ENCODE measurements at regions not wholly inside any gene's neighbourhood (a gene's known extent, or its start where the extent isn't known, plus 50 kb on each side); places are given as distances from the start of the nearest gene placed in this dataset.

DNA sequence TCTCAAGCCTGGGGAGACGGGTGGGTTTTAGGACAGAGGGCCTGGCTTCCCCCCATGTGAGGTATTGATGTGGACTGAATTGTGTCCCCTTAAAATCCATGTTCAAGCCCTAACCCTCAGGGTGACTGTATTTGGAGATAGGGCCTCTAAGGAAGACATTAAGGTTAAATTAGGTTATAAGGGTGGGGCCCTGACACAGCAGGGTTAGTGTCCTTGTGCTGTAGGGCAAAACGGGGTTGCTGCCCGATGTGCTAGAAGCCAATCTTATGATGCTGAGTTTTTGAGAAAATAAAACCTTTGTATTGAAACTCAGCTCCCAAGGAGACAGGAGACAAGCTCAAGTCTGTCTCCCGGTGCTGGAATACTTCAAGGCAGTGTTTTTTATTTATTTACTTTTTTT lies 71.1 kb upstream of the NUP50 start:
- DNase-seq = no peak
- no peaks in the 10 kb centered on the region for H3K9me3 ChIP-seq
- H3K27me3 Mint-ChIP-seq (ENCODE audit: insufficient read depth, unreplicated experiment) = peaks cover 3% of the 10 kb centered on the region
- no peak overlapping the region for H3K27ac Mint-ChIP-seq (ENCODE audit: unreplicated experiment)
- no peaks in the 10 kb centered on the region for H3K27me3 ChIP-seq (replicated peaks; ENCODE audit: control insufficient read depth, insufficient read depth, low read length)
- H3K36me3 Mint-ChIP-seq (ENCODE audit: insufficient read depth, unreplicated experiment) = no peaks in the 10 kb centered on the region
- CTCF ChIA-PET = interaction anchor here (0.7 kb wide), 1 partner anchor 63 kb away, joined by 3 read pairs; no protein-coding TSS in a partner anchor
- BruUV-seq (replicated peaks) = no TSS peak
- TF ChIP-seq, protein P1, sequence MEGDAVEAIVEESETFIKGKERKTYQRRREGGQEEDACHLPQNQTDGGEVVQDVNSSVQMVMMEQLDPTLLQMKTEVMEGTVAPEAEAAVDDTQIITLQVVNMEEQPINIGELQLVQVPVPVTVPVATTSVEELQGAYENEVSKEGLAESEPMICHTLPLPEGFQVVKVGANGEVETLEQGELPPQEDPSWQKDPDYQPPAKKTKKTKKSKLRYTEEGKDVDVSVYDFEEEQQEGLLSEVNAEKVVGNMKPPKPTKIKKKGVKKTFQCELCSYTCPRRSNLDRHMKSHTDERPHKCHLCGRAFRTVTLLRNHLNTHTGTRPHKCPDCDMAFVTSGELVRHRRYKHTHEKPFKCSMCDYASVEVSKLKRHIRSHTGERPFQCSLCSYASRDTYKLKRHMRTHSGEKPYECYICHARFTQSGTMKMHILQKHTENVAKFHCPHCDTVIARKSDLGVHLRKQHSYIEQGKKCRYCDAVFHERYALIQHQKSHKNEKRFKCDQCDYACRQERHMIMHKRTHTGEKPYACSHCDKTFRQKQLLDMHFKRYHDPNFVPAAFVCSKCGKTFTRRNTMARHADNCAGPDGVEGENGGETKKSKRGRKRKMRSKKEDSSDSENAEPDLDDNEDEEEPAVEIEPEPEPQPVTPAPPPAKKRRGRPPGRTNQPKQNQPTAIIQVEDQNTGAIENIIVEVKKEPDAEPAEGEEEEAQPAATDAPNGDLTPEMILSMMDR (IDR thresholded peaks at IDR 0.05; ENCODE audit: insufficient read depth in 1 of 2, low read depth in 1 of 2, low read length in 1 of 2, severe bottlenecking in 1 of 2, unreplicated experiment in 1 of 2) = no peak
- no peak overlapping the region for H3K4me3 Mint-ChIP-seq (ENCODE audit: unreplicated experiment)
- H3K4me1 ChIP-seq = peaks cover 19% of the 10 kb centered on the region
- H3K4me1 Mint-ChIP-seq (ENCODE audit: low read depth, unreplicated experiment) = peaks cover 15% of the 10 kb centered on the region
- no peaks in the 10 kb centered on the region for H3K36me3 ChIP-seq (ENCODE audit: control insufficient read depth, insufficient read depth, low read length)
- no peak overlapping the region for H3K4me3 ChIP-seq (ENCODE audit: low read depth, low read length)
- POLR2A ChIA-PET = interaction anchor here (0.6 kb wide), 1 partner anchor 84 kb away, joined by 4 read pairs; no protein-coding TSS in a partner anchor
- intact Hi-C loops (cut with micrococcal nuclease; ENCODE audit: unreplicated experiment) = no loop called here
- no peaks in the 10 kb centered on the region for H3K9me3 Mint-ChIP-seq (ENCODE audit: unreplicated experiment)

DNA sequence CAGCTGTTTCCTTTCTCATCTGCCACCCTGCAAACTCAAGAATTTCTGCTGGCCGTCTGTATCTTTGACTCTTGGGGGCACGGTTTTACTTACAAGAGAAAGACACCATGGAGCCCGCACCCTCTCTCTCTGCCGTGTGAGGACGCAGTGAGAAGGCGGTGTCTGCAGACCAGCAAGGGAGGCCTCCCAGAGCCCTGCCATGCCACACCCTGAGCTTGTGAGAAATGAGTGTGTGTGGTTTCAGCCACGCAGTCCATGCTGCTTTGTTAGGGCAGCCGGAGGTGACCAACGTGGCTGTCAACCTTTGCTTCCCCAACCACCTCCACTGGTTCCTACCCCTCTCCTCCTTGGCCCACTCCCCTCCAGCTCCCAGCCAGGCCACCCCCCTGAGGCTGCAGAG lies 70.1 kb upstream of the NUP50 start:
- Histone ChIP-seq H3K4me1 (peaks cover 19% of the 10 kb centered on the region), H3K27me3 (replicated peaks; ENCODE audit: control insufficient read depth, insufficient read depth, low read length) (no peaks in the 10 kb centered on the region), H3K9me3 (no peaks in the 10 kb centered on the region), H3K4me3 (ENCODE audit: low read depth, low read length) (no peak overlapping the region), H3K36me3 (ENCODE audit: control insufficient read depth, insufficient read depth, low read length) (no peaks in the 10 kb centered on the region)
- Mint-ChIP-seq H3K9me3 (ENCODE audit: unreplicated experiment) (no peaks in the 10 kb centered on the region), H3K27ac (ENCODE audit: unreplicated experiment) (no peak overlapping the region), H3K27me3 (ENCODE audit: insufficient read depth, unreplicated experiment) (peaks cover 3% of the 10 kb centered on the region), H3K36me3 (ENCODE audit: insufficient read depth, unreplicated experiment) (no peaks in the 10 kb centered on the region), H3K4me3 (ENCODE audit: unreplicated experiment) (no peak overlapping the region), H3K4me1 (ENCODE audit: low read depth, unreplicated experiment) (peaks cover 15% of the 10 kb centered on the region)
- intact Hi-C loops (cut with micrococcal nuclease; ENCODE audit: unreplicated experiment) = no loop called here
- no TSS peak for BruUV-seq (replicated peaks)
- TF ChIP-seq, protein P1 (IDR thresholded peaks at IDR 0.05; ENCODE audit: insufficient read depth in 1 of 2, low read depth in 1 of 2, low read length in 1 of 2, severe bottlenecking in 1 of 2, unreplicated experiment in 1 of 2) = no peak
- ChIA-PET POLR2A (no interaction called here), CTCF (no interaction called here)
- DNase-seq = no peak

GRCh38 chr22:45094081-45094720 lies 69.5 kb upstream of the NUP50 start:
- POLR2A ChIA-PET = no interaction called here
- H3K27me3 Mint-ChIP-seq (ENCODE audit: insufficient read depth, unreplicated experiment) = peaks cover 3% of the 10 kb centered on the region
- H3K9me3 Mint-ChIP-seq (ENCODE audit: unreplicated experiment) = no peaks in the 10 kb centered on the region

More at GRCh38 chr22:45094081-45094720, 69.5 kb upstream of the NUP50 start:
- no peak overlapping the region for H3K27ac Mint-ChIP-seq (ENCODE audit: unreplicated experiment)
- BruUV-seq (replicated peaks) = no TSS peak
- no peak overlapping the region for H3K4me3 Mint-ChIP-seq (ENCODE audit: unreplicated experiment)
- Histone ChIP-seq H3K4me3 (ENCODE audit: low read depth, low read length) (no peak overlapping the region), H3K27me3 (replicated peaks; ENCODE audit: control insufficient read depth, insufficient read depth, low read length) (no peaks in the 10 kb centered on the region), H3K36me3 (ENCODE audit: control insufficient read depth, insufficient read depth, low read length) (no peaks in the 10 kb centered on the region), H3K9me3 (no peaks in the 10 kb centered on the region), H3K4me1 (peaks cover 19% of the 10 kb centered on the region)
- TF ChIP-seq, protein P1 (IDR thresholded peaks at IDR 0.05; ENCODE audit: insufficient read depth in 1 of 2, low read depth in 1 of 2, low read length in 1 of 2, severe bottlenecking in 1 of 2, unreplicated experiment in 1 of 2) = no peak
- CTCF ChIA-PET = interaction anchor here (0.5 to 0.7 kb wide), 2 partner anchors 227 to 440 kb away, joined by 3 read pairs; no protein-coding TSS in a partner anchor
- intact Hi-C loops (cut with micrococcal nuclease; ENCODE audit: unreplicated experiment) = no loop called here
- no peak for DNase-seq
- peaks cover 15% of the 10 kb centered on the region for H3K4me1 Mint-ChIP-seq (ENCODE audit: low read depth, unreplicated experiment)
- H3K36me3 Mint-ChIP-seq (ENCODE audit: insufficient read depth, unreplicated experiment) = no peaks in the 10 kb centered on the region
